Hepatocyte (in vitro differentiated cells): ENCODE measurements at regions not wholly inside any gene's neighbourhood (a gene's known extent, or its start where the extent isn't known, plus 50 kb on each side); places are given as distances from the start of the nearest gene placed in this dataset.
"Not testable (repeated sequence)": the region's sequence is repeated elsewhere in the genome, so short reads cannot be mapped to it uniquely, and the experiment has no call there.

Experiments used
- DNase-seq: peaks from one replicate; pipeline ENCODE4 v3.0.0-alpha.2; 2016; ENCODE audit warnings: low spot score
- H2AFZ ChIP-seq: fragments of 200-600 bp; sonication (generic); 2 replicates; pipeline ENCODE4 v1.6.0; 2016; ENCODE audit warnings: antibody characterized with exemption, mild to moderate bottlenecking
- H3K27ac ChIP-seq: fragments of 200-600 bp; sonication (generic); 2 replicates; pipeline ENCODE4 v1.5.1; 2016; ENCODE audit warnings: mild to moderate bottlenecking
- H3K27me3 ChIP-seq: fragments of 200-600 bp; sonication (generic); 2 replicates; pipeline ENCODE4 v1.6.1; 2016
- H3K36me3 ChIP-seq: fragments of 200-600 bp; sonication (generic); replicated peaks from 2 replicates; pipeline ENCODE4 v1.5.1; 2016; ENCODE audit warnings: low read depth; ENCODE audit not compliant: insufficient read depth
- H3K4me1 ChIP-seq: fragments of 200-600 bp; sonication (generic); 2 replicates; pipeline ENCODE4 v1.5.1; 2016; ENCODE audit warnings: mild to moderate bottlenecking, moderate library complexity; ENCODE audit not compliant: insufficient read depth
- H3K4me2 ChIP-seq: fragments of 200-600 bp; sonication (generic); 2 replicates; pipeline ENCODE4 v1.6.0; 2016
- H3K4me3 ChIP-seq: fragments of 200-600 bp; sonication (generic); 2 replicates; pipeline ENCODE4 v1.5.1; 2016; ENCODE audit warnings: mild to moderate bottlenecking
- H3K79me2 ChIP-seq: fragments of 200-600 bp; sonication (generic); 2 replicates; pipeline ENCODE4 v1.6.0; 2017; ENCODE audit warnings: mild to moderate bottlenecking
- H3K9me2 ChIP-seq: fragments of 200-600 bp; sonication (generic); replicated peaks from 2 replicates; pipeline ENCODE4 v1.6.0; 2017; ENCODE audit warnings: mild to moderate bottlenecking; ENCODE audit not compliant: insufficient read depth
- H3K9me3 ChIP-seq: fragments of 200-600 bp; sonication (generic); 2 replicates; pipeline ENCODE4 v1.5.1; 2016; ENCODE audit warnings: low read depth, mild to moderate bottlenecking
- H4K20me1 ChIP-seq: fragments of 200-600 bp; sonication (generic); 2 replicates; pipeline ENCODE4 v1.6.0; 2016; ENCODE audit warnings: mild to moderate bottlenecking; ENCODE audit not compliant: insufficient read depth, poor library complexity, severe bottlenecking
- EZH2 ChIP-seq: fragments of 200-600 bp; sonication (generic); IDR thresholded peaks from 2 replicates; pipeline ENCODE4 v1.6.1; 2016; ENCODE audit warnings: antibody characterized with exemption, mild to moderate bottlenecking, borderline replicate concordance
- EZH2phosphoT487 ChIP-seq: fragments of 200-600 bp; sonication (generic); IDR thresholded peaks from one replicate; pipeline ENCODE4 v1.6.1; 2018; ENCODE audit warnings: antibody characterized with exemption, mild to moderate bottlenecking, low read depth, moderate library complexity; ENCODE audit not compliant: unreplicated experiment, severe bottlenecking
- WGBS: methylation state at CpG from one replicate; pipeline ENCODE4 v1.1.6; 2016; ENCODE audit warnings: low lambda C conversion rate; ENCODE audit errors: missing lambda C conversion rate; 5-methylcytosine and 5-hydroxymethylcytosine counted together
- TF ChIP-seq, protein P1 (sequence below): fragments of 200-600 bp; sonication (generic); IDR thresholded peaks from 2 replicates; pipeline ENCODE4 v1.5.1; 2016; ENCODE audit warnings: antibody characterized with exemption, mild to moderate bottlenecking; ENCODE audit not compliant: poor library complexity

DNA sequence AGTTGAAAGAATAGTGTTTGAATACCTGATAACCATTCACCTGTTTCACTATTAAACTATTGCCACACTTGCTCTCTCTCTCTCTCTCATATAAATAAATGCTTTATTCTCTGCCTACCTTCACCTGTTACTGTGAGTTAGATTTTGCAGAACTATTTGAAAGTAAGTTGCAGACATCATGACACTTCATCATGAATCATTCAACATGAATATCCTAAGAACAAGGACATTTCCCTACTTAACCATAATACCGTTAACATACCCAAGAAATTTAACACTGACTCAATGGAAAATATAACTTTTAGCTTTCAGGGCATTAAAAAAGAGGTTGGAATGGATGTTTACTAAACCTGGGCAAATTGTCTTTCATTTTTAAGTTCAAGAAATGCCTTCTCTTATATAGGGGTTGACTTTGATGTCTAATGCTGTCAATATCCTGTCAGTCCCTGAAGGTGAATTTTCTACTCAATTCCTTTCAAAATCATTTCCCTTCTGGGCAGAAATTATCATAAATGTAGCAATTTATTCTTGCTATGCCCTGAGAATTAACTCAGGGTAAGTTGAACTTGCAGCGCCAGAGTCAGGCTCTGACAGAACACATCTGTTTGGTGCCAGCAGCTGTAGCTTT is 582.6 kb upstream of the TLE4 start:
- no peak for DNase-seq
- no peaks in the 10 kb centered on the region for H3K9me2 ChIP-seq
- no peak overlapping the region for H3K4me3 ChIP-seq
- no peaks in the 10 kb centered on the region for H3K9me3 ChIP-seq
- no peak overlapping the region for H2AFZ ChIP-seq
- no peaks in the 10 kb centered on the region for H3K4me1 ChIP-seq
- H3K4me2 ChIP-seq = no peak overlapping the region
- H4K20me1 ChIP-seq = no peaks in the 10 kb centered on the region
- WGBS = 98% methylated on average over 2 of the region's 2 CpGs
- no peaks in the 10 kb centered on the region for H3K27me3 ChIP-seq
- no peaks in the 10 kb centered on the region for H3K79me2 ChIP-seq
- TF ChIP-seq, protein P1, sequence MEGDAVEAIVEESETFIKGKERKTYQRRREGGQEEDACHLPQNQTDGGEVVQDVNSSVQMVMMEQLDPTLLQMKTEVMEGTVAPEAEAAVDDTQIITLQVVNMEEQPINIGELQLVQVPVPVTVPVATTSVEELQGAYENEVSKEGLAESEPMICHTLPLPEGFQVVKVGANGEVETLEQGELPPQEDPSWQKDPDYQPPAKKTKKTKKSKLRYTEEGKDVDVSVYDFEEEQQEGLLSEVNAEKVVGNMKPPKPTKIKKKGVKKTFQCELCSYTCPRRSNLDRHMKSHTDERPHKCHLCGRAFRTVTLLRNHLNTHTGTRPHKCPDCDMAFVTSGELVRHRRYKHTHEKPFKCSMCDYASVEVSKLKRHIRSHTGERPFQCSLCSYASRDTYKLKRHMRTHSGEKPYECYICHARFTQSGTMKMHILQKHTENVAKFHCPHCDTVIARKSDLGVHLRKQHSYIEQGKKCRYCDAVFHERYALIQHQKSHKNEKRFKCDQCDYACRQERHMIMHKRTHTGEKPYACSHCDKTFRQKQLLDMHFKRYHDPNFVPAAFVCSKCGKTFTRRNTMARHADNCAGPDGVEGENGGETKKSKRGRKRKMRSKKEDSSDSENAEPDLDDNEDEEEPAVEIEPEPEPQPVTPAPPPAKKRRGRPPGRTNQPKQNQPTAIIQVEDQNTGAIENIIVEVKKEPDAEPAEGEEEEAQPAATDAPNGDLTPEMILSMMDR = no peak
- TF ChIP-seq EZH2 = no peak
- no peak for TF ChIP-seq EZH2phosphoT487
- no peaks in the 10 kb centered on the region for H3K36me3 ChIP-seq
- no peak overlapping the region for H3K27ac ChIP-seq

GRCh38 chr9:78994471-78994870 is 577.3 kb upstream of the TLE4 start:
- TF ChIP-seq, protein P1 = no peak
- no peak for TF ChIP-seq EZH2phosphoT487
- no peak for TF ChIP-seq EZH2
- no peak overlapping the region for H2AFZ ChIP-seq
- H3K9me2 ChIP-seq = no peaks in the 10 kb centered on the region
- 88% methylated on average over 3 of the region's 3 CpGs for whole genome bisulfite sequencing
- DNase-seq = no peak
- no peaks in the 10 kb centered on the region for H4K20me1 ChIP-seq
- H3K4me2 ChIP-seq = no peak overlapping the region
- H3K27me3 ChIP-seq = no peaks in the 10 kb centered on the region
- H3K9me3 ChIP-seq = no peaks in the 10 kb centered on the region
- no peaks in the 10 kb centered on the region for H3K36me3 ChIP-seq
- no peaks in the 10 kb centered on the region for H3K79me2 ChIP-seq
- H3K27ac ChIP-seq = no peak overlapping the region
- H3K4me3 ChIP-seq = no peak overlapping the region
- no peaks in the 10 kb centered on the region for H3K4me1 ChIP-seq

DNA sequence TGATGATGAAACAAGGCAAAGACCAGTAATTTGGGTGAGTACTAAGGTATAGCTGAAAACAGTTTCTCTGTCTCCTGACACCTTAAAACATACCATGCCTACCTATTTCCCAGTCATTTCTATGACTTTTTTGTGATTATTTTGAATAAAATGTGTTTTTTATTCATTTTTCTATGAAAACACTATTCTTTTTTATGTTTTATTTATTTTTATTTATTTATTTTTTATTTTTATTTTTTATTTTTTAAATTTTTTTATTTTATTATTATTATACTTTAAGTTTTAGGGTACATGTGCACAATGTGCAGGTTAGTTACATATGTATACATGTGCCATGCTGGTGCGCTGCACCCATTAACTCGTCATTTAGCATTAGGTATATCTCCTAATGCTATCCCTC is 576.8 kb upstream of the TLE4 start:
- H3K79me2 ChIP-seq, H3K9me3 ChIP-seq, DNase-seq, H3K27ac ChIP-seq, H3K4me2 ChIP-seq, H3K4me3 ChIP-seq, H3K36me3 ChIP-seq, H2AFZ ChIP-seq, H3K27me3 ChIP-seq, H3K4me1 ChIP-seq, H4K20me1 ChIP-seq, H3K9me2 ChIP-seq: not testable (repeated sequence)
- 96% methylated on average over 2 of the region's 2 CpGs for WGBS

GRCh38 chr9:78997296-78997695 is 574.5 kb upstream of the TLE4 start:
- no peaks in the 10 kb centered on the region for H3K4me1 ChIP-seq
- no peak overlapping the region for H2AFZ ChIP-seq
- no peaks in the 10 kb centered on the region for H3K79me2 ChIP-seq
- TF ChIP-seq, protein P1 = no peak
- TF ChIP-seq EZH2 = no peak
- TF ChIP-seq EZH2phosphoT487 = no peak
- H3K36me3 ChIP-seq = no peaks in the 10 kb centered on the region
- H3K9me3 ChIP-seq = no peaks in the 10 kb centered on the region
- H3K4me3 ChIP-seq = no peak overlapping the region
- no peaks in the 10 kb centered on the region for H4K20me1 ChIP-seq
- no peak for DNase-seq
- H3K9me2 ChIP-seq = no peaks in the 10 kb centered on the region
- H3K4me2 ChIP-seq = no peak overlapping the region
- H3K27ac ChIP-seq = no peak overlapping the region
- H3K27me3 ChIP-seq = no peaks in the 10 kb centered on the region
